T-cell (primary cell): ENCODE measurements at regions not wholly inside any gene's neighbourhood (a gene's known extent, or its start where the extent isn't known, plus 50 kb on each side); places are given as distances from the start of the nearest gene placed in this dataset.

ENCODE experiments used
- ATAC-seq, 4 experiments: fragments of 200-7000 bp in 3 of 4; fragments of 150-1000 bp in 1 of 4; cut with Tn5 transposase; replicated peaks in 1 of 4; 1 replicate in 3 of 4; 2 replicates in 1 of 4; pipeline ENCODE4 v1.10.0; 2021; ENCODE audit warnings: moderate library complexity in 3 of 4, mild to moderate bottlenecking in 2 of 4, moderate number of reproducible peaks in 1 of 4
- CTCF ChIA-PET, 2 donors: fragments of 300-600 bp; sonication (Branson Sonifier 250); formaldehyde crosslinking; loops; one replicate each; lab custom pipeline; 2022; ENCODE audit warnings: antibody characterized with exemption in 2 of 2; lab: Charles Lee
- POLR2A ChIA-PET, 2 donors: fragments of 300-600 bp; sonication (Branson Sonifier 250); formaldehyde crosslinking; loops; one replicate each; lab custom pipeline; 2022; ENCODE audit warnings: antibody characterized with exemption in 2 of 2; lab: Charles Lee
- DNase-seq, 35 experiments: peaks; one replicate each; pipeline versions ENCODE4 v3.0.0 to v3.0.0-alpha.2; 2013 to 2023
- H3K27ac ChIP-seq: one replicate; pipeline ENCODE4 v1.5.1; 2013; ENCODE audit warnings: low read length
- H3K27me3 ChIP-seq, 2 experiments: replicated peaks in 1 of 2; 1 replicate in 1 of 2; 2 replicates in 1 of 2; pipeline versions ENCODE4 v1.6.1 to v1.7.0; 2013; ENCODE audit warnings: low read length in 1 of 2, mixed read lengths in 1 of 2; ENCODE audit not compliant: control insufficient read depth in 2 of 2, insufficient read depth in 2 of 2; ENCODE audit errors: extremely low read depth in 1 of 2
- H3K36me3 ChIP-seq, 2 donors: 1 replicate in 1 of 2; 2 replicates in 1 of 2; pipeline versions ENCODE4 v1.6.1 to v1.7.0; 2013; ENCODE audit warnings: low read length in 1 of 2; ENCODE audit not compliant: control insufficient read depth in 2 of 2, insufficient read depth in 1 of 2; ENCODE audit errors: extremely low read depth in 1 of 2
- H3K4me1 ChIP-seq, 2 experiments: 1 replicate in 1 of 2; 2 replicates in 1 of 2; pipeline versions ENCODE4 v1.6.1 to v1.7.0; 2013; ENCODE audit warnings: low read length in 2 of 2, mixed read lengths in 1 of 2; ENCODE audit not compliant: insufficient read depth in 2 of 2, control insufficient read depth in 1 of 2; ENCODE audit errors: extremely low read depth in 1 of 2
- H3K4me3 ChIP-seq, 2 donors: 1 replicate in 1 of 2; 2 replicates in 1 of 2; pipeline versions ENCODE4 v1.5.1 to v1.7.0; 2013; ENCODE audit warnings: mild to moderate bottlenecking in 2 of 2, low read length in 1 of 2, moderate library complexity in 1 of 2; ENCODE audit not compliant: control insufficient read depth in 1 of 2; ENCODE audit errors: extremely low read depth in 1 of 2
- H3K9me3 ChIP-seq: 2 replicates; pipeline ENCODE4 v1.7.0; 2013
- H3K27ac Mint-ChIP-seq, 2 donors: one replicate each; pipeline ENCODE4 v1.8.0; 2020 to 2021; ENCODE audit warnings: mild to moderate bottlenecking in 2 of 2, mixed read lengths in 2 of 2
- H3K27me3 Mint-ChIP-seq, 2 donors: one replicate each; pipeline ENCODE4 v1.8.0; 2021 to 2022; ENCODE audit warnings: mixed read lengths in 2 of 2
- H3K36me3 Mint-ChIP-seq: one replicate; pipeline ENCODE4 v1.8.0; 2021; ENCODE audit warnings: mixed read lengths
- H3K4me1 Mint-ChIP-seq, 3 donors: one replicate each; pipeline ENCODE4 v1.8.0; 2020 to 2022; ENCODE audit warnings: mixed read lengths in 3 of 3, mild to moderate bottlenecking in 1 of 3
- H3K4me3 Mint-ChIP-seq, 3 donors: one replicate each; pipeline ENCODE4 v1.8.0; 2020 to 2022; ENCODE audit warnings: mild to moderate bottlenecking in 3 of 3, mixed read lengths in 3 of 3, moderate library complexity in 3 of 3
- H3K9me3 Mint-ChIP-seq, 3 donors: one replicate each; pipeline ENCODE4 v1.8.0; 2020 to 2022; ENCODE audit warnings: mixed read lengths in 3 of 3
- WGBS: methylation state at CpG from one replicate; pipeline ENCODE4 v1.1.5; 2013; ENCODE audit warnings: missing lambda C conversion rate; ENCODE audit not compliant: insufficient coverage; 5-methylcytosine and 5-hydroxymethylcytosine counted together

GRCh38 chr10:113457408-113457807, 95.4 kb upstream of the HABP2 start:
- DNase-seq (no peak), ATAC-seq (no peak)
- POLR2A ChIA-PET, result no interaction called here
- Histone ChIP-seq H3K27ac (no peak overlapping the region), H3K9me3 (no peaks in the 10 kb centered on the region), H3K4me3 (no peak overlapping the region), H3K27me3 (peaks cover 0 to 26% of the 10 kb centered on the region in 2 experiments), H3K4me1 (peaks cover 0 to 4% of the 10 kb centered on the region in 2 experiments), H3K36me3 (no peaks in the 10 kb centered on the region)
- WGBS, result 100% methylated on average over 1 of the region's 5 CpGs
- CTCF ChIA-PET, result interaction anchor here in 1 of 2 donors (0.5 kb wide), 1 partner anchor 259 kb away, joined by 3 read pairs; no protein-coding TSS in a partner anchor
- Mint-ChIP-seq H3K36me3 (no peaks in the 10 kb centered on the region), H3K9me3 (no peaks in the 10 kb centered on the region), H3K4me3 (no peak overlapping the region), H3K27ac (no peak overlapping the region), H3K27me3 (peaks cover 13 to 25% of the 10 kb centered on the region in 2 donors), H3K4me1 (no peaks in the 10 kb centered on the region)

GRCh38 chr10:113458451-113458850, 94.4 kb upstream of the HABP2 start:
- WGBS, result 92% methylated on average over 10 of the region's 10 CpGs
- Histone ChIP-seq H3K4me1 (peaks cover 0 to 4% of the 10 kb centered on the region in 2 experiments), H3K27ac (no peak overlapping the region), H3K36me3 (no peaks in the 10 kb centered on the region), H3K4me3 (no peak overlapping the region), H3K27me3 (peaks cover 0 to 26% of the 10 kb centered on the region in 2 experiments), H3K9me3 (no peaks in the 10 kb centered on the region)
- no peak overlapping the region for H3K27ac Mint-ChIP-seq
- no peaks in the 10 kb centered on the region for H3K9me3 Mint-ChIP-seq
- ChIA-PET CTCF (no interaction called here), POLR2A (no interaction called here)
- no peaks in the 10 kb centered on the region for H3K36me3 Mint-ChIP-seq
- ATAC-seq, result no peak
- no peaks in the 10 kb centered on the region for H3K4me1 Mint-ChIP-seq
- H3K4me3 Mint-ChIP-seq, result no peak overlapping the region
- peaks cover 16 to 28% of the 10 kb centered on the region in 2 donors for H3K27me3 Mint-ChIP-seq
- DNase-seq, result no peak

DNA sequence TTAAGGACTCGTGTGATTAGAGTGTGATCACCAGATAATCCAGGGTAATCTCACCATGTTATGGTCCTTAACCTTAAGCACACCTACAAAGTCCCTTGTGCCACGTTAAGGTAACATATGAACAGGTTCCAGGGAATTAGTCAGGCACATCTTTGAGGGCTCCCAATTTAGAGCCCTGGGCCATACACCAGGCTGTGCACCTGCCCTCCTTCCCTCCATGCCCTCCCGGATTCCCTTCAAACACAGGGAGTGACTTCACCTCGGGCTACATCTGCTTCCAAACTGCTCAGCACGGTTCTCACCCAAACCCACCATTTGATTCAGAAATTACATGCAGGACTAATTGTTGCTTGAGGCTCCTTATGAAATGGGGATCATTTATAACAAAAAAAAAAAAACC, 93.9 kb upstream of the HABP2 start:
- Mint-ChIP-seq H3K27me3 (peaks cover 16 to 27% of the 10 kb centered on the region in 2 donors), H3K9me3 (no peaks in the 10 kb centered on the region), H3K4me3 (no peak overlapping the region), H3K4me1 (no peaks in the 10 kb centered on the region), H3K36me3 (no peaks in the 10 kb centered on the region), H3K27ac (no peak overlapping the region)
- Histone ChIP-seq H3K27me3 (peaks cover 0 to 28% of the 10 kb centered on the region in 2 experiments), H3K4me3 (no peak overlapping the region), H3K36me3 (no peaks in the 10 kb centered on the region), H3K4me1 (peaks cover 0 to 4% of the 10 kb centered on the region in 2 experiments), H3K9me3 (no peaks in the 10 kb centered on the region), H3K27ac (no peak overlapping the region)
- ChIA-PET POLR2A (no interaction called here), CTCF (no interaction called here)
- ATAC-seq, result no peak
- 78% methylated on average over 2 of the region's 5 CpGs for WGBS
- DNase-seq, result no peak

GRCh38 chr10:113459626-113460280, 93.1 kb upstream of the HABP2 start:
- Mint-ChIP-seq H3K36me3 (no peaks in the 10 kb centered on the region), H3K4me1 (no peaks in the 10 kb centered on the region), H3K27me3 (peaks cover 16 to 27% of the 10 kb centered on the region in 2 donors), H3K27ac (no peak overlapping the region), H3K4me3 (no peak overlapping the region), H3K9me3 (no peaks in the 10 kb centered on the region)
- Histone ChIP-seq H3K36me3 (no peaks in the 10 kb centered on the region), H3K4me3 (no peak overlapping the region), H3K9me3 (no peaks in the 10 kb centered on the region), H3K27ac (no peak overlapping the region), H3K27me3 (peaks cover 0 to 21% of the 10 kb centered on the region in 2 experiments), H3K4me1 (no peaks in the 10 kb centered on the region)
- ChIA-PET POLR2A (no interaction called here), CTCF (no interaction called here)
- DNase-seq, result no peak
- WGBS, result 50% methylated on average over 1 of the region's 8 CpGs
- no peak for ATAC-seq

GRCh38 chr10:113463083-113463482, 89.8 kb upstream of the HABP2 start:
- ATAC-seq (no peak), DNase-seq (no peak)
- whole genome bisulfite sequencing, result no CpG with 5 or more reads among the region's 1 CpG
- POLR2A ChIA-PET, result no interaction called here
- no peaks in the 10 kb centered on the region for H3K4me1 ChIP-seq
- CTCF ChIA-PET, result no interaction called here
- Mint-ChIP-seq H3K4me3 (no peak overlapping the region), H3K9me3 (no peaks in the 10 kb centered on the region), H3K4me1 (no peaks in the 10 kb centered on the region), H3K27me3 (peaks cover 13 to 24% of the 10 kb centered on the region in 2 donors), H3K27ac (no peak overlapping the region), H3K36me3 (no peaks in the 10 kb centered on the region)
- H3K4me3 ChIP-seq, result no peak overlapping the region
- no peaks in the 10 kb centered on the region for H3K9me3 ChIP-seq
- no peak overlapping the region for H3K27ac ChIP-seq
- peaks cover 0 to 19% of the 10 kb centered on the region in 2 experiments for H3K27me3 ChIP-seq
- H3K36me3 ChIP-seq, result no peaks in the 10 kb centered on the region

- 30% methylated on average over 1 of the region's 3 CpGs for WGBS
- no peaks in the 10 kb centered on the region for H3K9me3 ChIP-seq
- no peaks in the 10 kb centered on the region for H3K4me1 ChIP-seq
- H3K4me1 Mint-ChIP-seq, result no peaks in the 10 kb centered on the region
- ATAC-seq, result no peak
- H3K9me3 Mint-ChIP-seq, result no peaks in the 10 kb centered on the region
- peaks cover 0 to 13% of the 10 kb centered on the region in 2 experiments for H3K27me3 ChIP-seq
- H3K27ac Mint-ChIP-seq, result no peak overlapping the region
- ChIA-PET POLR2A (no interaction called here), CTCF (no interaction called here)
- peaks cover 11 to 23% of the 10 kb centered on the region in 2 donors for H3K27me3 Mint-ChIP-seq
- no peak overlapping the region for H3K4me3 Mint-ChIP-seq
- H3K27ac ChIP-seq, result no peak overlapping the region
- H3K36me3 Mint-ChIP-seq, result no peaks in the 10 kb centered on the region
- H3K36me3 ChIP-seq, result no peaks in the 10 kb centered on the region
- no peak overlapping the region for H3K4me3 ChIP-seq
- DNase-seq, result no peak
Measured at GRCh38 chr10:113463777-113464176, 89.1 kb upstream of the HABP2 start.
